Calu3 (cell line): ENCODE measurements at regions not wholly inside any gene's neighbourhood (a gene's known extent, or its start where the extent isn't known, plus 50 kb on each side); places are given as distances from the start of the nearest gene placed in this dataset.

Experiments
- BruUV-seq: library from RNA; stranded (reverse); fragments of 400-500 nt; replicated peaks from 2 replicates; lab custom pipeline; 2021; lab: Mats Ljungman, UMichigan
- CTCF ChIA-PET: fragments of 300-600 bp; sonication (Branson Sonifier 250); formaldehyde crosslinking; loops from one replicate; lab custom pipeline; 2022; ENCODE audit warnings: antibody characterized with exemption; lab: Charles Lee
- DNase-seq: peaks from one replicate; pipeline ENCODE4 v3.0.0; 2022
- H3K27ac Mint-ChIP-seq: one replicate; pipeline ENCODE4 v1.8.0; 2022; ENCODE audit warnings: mixed read lengths; ENCODE audit not compliant: unreplicated experiment
- H3K27me3 Mint-ChIP-seq: one replicate; pipeline ENCODE4 v1.8.0; 2022; ENCODE audit warnings: mixed read lengths; ENCODE audit not compliant: unreplicated experiment
- H3K36me3 Mint-ChIP-seq: one replicate; pipeline ENCODE4 v1.8.0; 2022; ENCODE audit warnings: mild to moderate bottlenecking, moderate library complexity, mixed read lengths; ENCODE audit not compliant: insufficient read depth, unreplicated experiment
- H3K4me1 Mint-ChIP-seq: one replicate; pipeline ENCODE4 v1.8.0; 2022; ENCODE audit warnings: mild to moderate bottlenecking, low read depth, mixed read lengths; ENCODE audit not compliant: unreplicated experiment
- H3K4me3 Mint-ChIP-seq: one replicate; pipeline ENCODE4 v1.8.0; 2022; ENCODE audit warnings: mild to moderate bottlenecking, low read depth, moderate library complexity, mixed read lengths; ENCODE audit not compliant: unreplicated experiment
- H3K9me3 Mint-ChIP-seq: one replicate; pipeline ENCODE4 v1.8.0; 2022; ENCODE audit warnings: low read depth, mixed read lengths; ENCODE audit not compliant: unreplicated experiment
- CTCF ChIP-seq: fragments of 200-600 bp; IDR thresholded peaks from one replicate; pipeline ENCODE4 v1.8.0; 2022; ENCODE audit warnings: antibody characterized with exemption; ENCODE audit not compliant: unreplicated experiment
- intact Hi-C: fragments of 100-400 bp; cut with micrococcal nuclease; formaldehyde crosslinking; loops from one replicate; pipeline ENCODE4 v1.10.0; 2022; ENCODE audit not compliant: unreplicated experiment

DNA sequence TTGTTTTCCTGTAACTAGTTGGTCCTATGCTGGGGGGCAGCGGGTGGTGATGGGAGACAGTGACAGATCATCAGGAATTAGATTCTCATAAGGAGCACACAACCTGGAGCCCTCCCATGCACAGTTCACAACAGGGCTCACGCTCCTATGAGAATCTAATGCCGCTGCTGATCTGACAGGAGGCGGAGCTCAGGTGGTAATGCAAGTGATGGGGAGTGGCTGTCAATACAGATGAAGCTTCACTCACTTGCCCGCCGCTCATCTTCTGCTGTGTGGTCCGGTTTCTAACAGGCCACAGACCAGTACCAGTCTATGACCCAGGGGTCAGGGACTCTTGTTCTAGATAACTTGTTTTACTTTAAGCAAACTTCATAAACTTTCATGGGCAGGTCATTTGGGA lies 205.3 kb upstream of the SLC14A2 start:
- H3K4me1 Mint-ChIP-seq, result peaks cover 6% of the 10 kb centered on the region
- no peaks in the 10 kb centered on the region for H3K27me3 Mint-ChIP-seq
- CTCF ChIA-PET, result no interaction called here
- H3K27ac Mint-ChIP-seq, result no peak overlapping the region
- no peaks in the 10 kb centered on the region for H3K36me3 Mint-ChIP-seq
- TF ChIP-seq CTCF, result no peak
- intact Hi-C loops, result no loop called here
- no TSS peak for BruUV-seq
- DNase-seq, result no peak
- H3K4me3 Mint-ChIP-seq, result no peak overlapping the region
- no peaks in the 10 kb centered on the region for H3K9me3 Mint-ChIP-seq

DNA sequence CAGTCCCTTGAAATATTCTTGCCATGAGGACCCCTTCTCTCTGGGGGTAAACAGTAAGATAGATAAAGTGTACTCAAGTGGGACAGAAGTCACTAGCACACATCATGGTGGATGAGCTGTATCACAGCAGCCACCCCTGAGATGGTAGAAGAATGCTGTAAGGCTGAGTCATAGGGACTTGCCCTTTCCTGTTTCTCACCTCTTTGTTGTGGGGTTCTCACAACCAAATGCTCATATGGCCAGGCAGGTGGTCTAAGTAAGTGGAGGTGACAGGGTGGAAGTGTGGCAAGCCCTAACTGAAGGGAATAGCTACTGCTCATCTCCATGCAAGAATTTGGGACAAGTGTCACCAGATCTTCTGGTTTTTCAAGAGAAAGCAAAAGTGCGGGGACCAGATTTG lies 202.7 kb upstream of the SLC14A2 start:
- H3K27me3 Mint-ChIP-seq, result peaks cover under 1% of the 10 kb centered on the region
- no peak overlapping the region for H3K27ac Mint-ChIP-seq
- peaks cover 6% of the 10 kb centered on the region for H3K4me1 Mint-ChIP-seq
- TF ChIP-seq CTCF, result no peak
- intact Hi-C loops, result no loop called here
- no peak overlapping the region for H3K4me3 Mint-ChIP-seq
- H3K9me3 Mint-ChIP-seq, result no peaks in the 10 kb centered on the region
- no TSS peak for BruUV-seq
- CTCF ChIA-PET, result no interaction called here
- H3K36me3 Mint-ChIP-seq, result no peaks in the 10 kb centered on the region
- no peak for DNase-seq

- no TSS peak for BruUV-seq
- Mint-ChIP-seq H3K27me3 (peaks cover 7% of the 10 kb centered on the region), H3K4me3 (no peak overlapping the region), H3K4me1 (peaks cover 6% of the 10 kb centered on the region), H3K27ac (no peak overlapping the region), H3K36me3 (no peaks in the 10 kb centered on the region), H3K9me3 (no peaks in the 10 kb centered on the region)
- intact Hi-C loops, result no loop called here
- DNase-seq, result no peak
- CTCF ChIA-PET, result no interaction called here
- no peak for TF ChIP-seq CTCF
These were observed 202.0 kb upstream of the SLC14A2 start for GRCh38 chr18:45413180-45413836.

DNA sequence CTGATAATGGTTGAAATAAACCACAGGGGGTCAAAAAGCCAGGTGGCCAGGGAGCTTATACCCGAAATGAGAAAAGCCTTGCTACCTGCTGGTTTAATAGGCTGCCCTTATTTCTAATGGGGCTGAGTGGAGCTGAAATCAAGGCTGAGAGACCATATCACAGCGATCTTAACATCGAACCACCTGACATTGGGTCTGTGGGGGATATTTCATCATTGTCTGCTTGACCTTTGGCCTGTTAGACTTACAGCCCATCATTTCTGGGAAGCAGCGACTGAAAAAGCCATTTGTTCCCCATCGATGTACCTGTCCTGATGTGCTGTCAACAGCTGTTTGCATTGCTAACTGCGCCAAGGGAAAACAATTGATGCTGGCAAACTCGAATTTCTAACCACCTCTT lies 199.7 kb upstream of the SLC14A2 start:
- no peaks in the 10 kb centered on the region for H3K9me3 Mint-ChIP-seq
- intact Hi-C loops, result no loop called here
- DNase-seq, result no peak
- no peak for TF ChIP-seq CTCF
- peaks cover 13% of the 10 kb centered on the region for H3K27me3 Mint-ChIP-seq
- no peaks in the 10 kb centered on the region for H3K36me3 Mint-ChIP-seq
- no peak overlapping the region for H3K27ac Mint-ChIP-seq
- CTCF ChIA-PET, result no interaction called here
- no peak overlapping the region for H3K4me3 Mint-ChIP-seq
- no TSS peak for BruUV-seq
- H3K4me1 Mint-ChIP-seq, result peaks cover 6% of the 10 kb centered on the region
